RPMI7951 (cell line): ENCODE measurements at regions not wholly inside any gene's neighbourhood (a gene's known extent, or its start where the extent isn't known, plus 50 kb on each side); places are given as distances from the start of the nearest gene placed in this dataset.

Source experiments
- DNase-seq: peaks from one replicate; pipeline ENCODE4 v3.0.0-alpha.2; 2012; ENCODE audit warnings: low read depth

GRCh38 chr7:121810831-121811672 lies 61.9 kb upstream of the PTPRZ1 start:
- no peak for DNase-seq

- DNase-seq = no peak
Measured at GRCh38 chr7:121807078-121807477, 65.9 kb upstream of the PTPRZ1 start.

- DNase-seq = peak; percentile 15
Measured at GRCh38 chr7:121803039-121803438, 69.9 kb upstream of the PTPRZ1 start.

GRCh38 chr7:121800916-121801675 lies 71.9 kb upstream of the PTPRZ1 start:
- DNase-seq = no peak

- peak; percentile 67 for DNase-seq
Measured at GRCh38 chr7:121798896-121799295, 74.1 kb upstream of the PTPRZ1 start.

GRCh38 chr7:121798453-121798840 lies 74.5 kb upstream of the PTPRZ1 start:
- DNase-seq = no peak

- peak; percentile 61 for DNase-seq
Measured at GRCh38 chr7:121797657-121798452, 75.1 kb upstream of the PTPRZ1 start.

GRCh38 chr7:121796936-121797656 lies 75.9 kb upstream of the PTPRZ1 start:
- no peak for DNase-seq

GRCh38 chr7:121796381-121796780 lies 76.6 kb upstream of the PTPRZ1 start:
- DNase-seq = no peak

GRCh38 chr7:121795736-121796135 lies 77.2 kb upstream of the PTPRZ1 start:
- DNase-seq = no peak

- no peak for DNase-seq
Measured at GRCh38 chr7:121793716-121794115, 79.2 kb upstream of the PTPRZ1 start.

GRCh38 chr7:121777672-121778071 lies 95.3 kb upstream of the PTPRZ1 start:
- DNase-seq = no peak

GRCh38 chr7:121774563-121774962 lies 98.4 kb upstream of the PTPRZ1 start:
- DNase-seq = no peak

GRCh38 chr7:121766676-121767075 lies 106.3 kb upstream of the PTPRZ1 start:
- no peak for DNase-seq

- DNase-seq = peak; percentile 10
Measured at GRCh38 chr7:121761399-121761798, 111.6 kb upstream of the PTPRZ1 start.

GRCh38 chr7:121755818-121756552 lies 117.0 kb upstream of the PTPRZ1 start:
- DNase-seq = no peak

- DNase-seq = no peak
Measured at GRCh38 chr7:121755286-121755685, 117.7 kb upstream of the PTPRZ1 start.

GRCh38 chr7:121753944-121754343 lies 119.0 kb upstream of the PTPRZ1 start:
- DNase-seq = no peak

- peak; percentile 1 for DNase-seq
Measured at GRCh38 chr7:121752706-121753105, 120.3 kb upstream of the PTPRZ1 start.

- DNase-seq = no peak
Measured at GRCh38 chr7:121748546-121748945, 124.4 kb upstream of the PTPRZ1 start.

- DNase-seq = no peak
Measured at GRCh38 chr7:121745856-121746255, 127.1 kb upstream of the PTPRZ1 start.
